Stomach (tissue), 8 donors: ENCODE measurements at regions not wholly inside any gene's neighbourhood (a gene's known extent, or its start where the extent isn't known, plus 50 kb on each side); places are given as distances from the start of the nearest gene placed in this dataset.

Experiments
- DNase-seq, 2 donors: peaks; one replicate each; pipeline versions ENCODE4 v3.0.0 to v3.0.0-alpha.2; 2013 to 2019
- H3K27ac ChIP-seq, 5 donors: fragments of 200-600 bp in 4 of 5; sonication (generic) in 4 of 5; one replicate each; pipeline ENCODE4 v1.5.1; 2013 to 2019; ENCODE audit warnings: mild to moderate bottlenecking in 1 of 5, moderate library complexity in 1 of 5
- H3K27me3 ChIP-seq, 3 donors: fragments of 200-600 bp; sonication (generic); one replicate each; pipeline ENCODE4 v1.5.1; 2017 to 2019; ENCODE audit warnings: mixed run types in 1 of 3
- H3K36me3 ChIP-seq, 4 donors: fragments of 200-600 bp; sonication (generic); 1 replicate in 3 of 4; 2 replicates in 1 of 4; pipeline ENCODE4 v1.5.1; 2016 to 2019
- H3K4me1 ChIP-seq, 4 donors: fragments of 200-600 bp; sonication (generic); one replicate each; pipeline ENCODE4 v1.5.1; 2016 to 2019
- H3K4me3 ChIP-seq, 4 donors: fragments of 200-600 bp; sonication (generic) in 3 of 4; one replicate each; pipeline ENCODE4 v1.5.1; 2016 to 2019; ENCODE audit warnings: mild to moderate bottlenecking in 1 of 4
- H3K9me3 ChIP-seq, 4 donors: fragments of 200-600 bp; sonication (generic); one replicate each; pipeline ENCODE4 v1.5.1; 2016 to 2019
- EP300 ChIP-seq: sonication (generic); formaldehyde crosslinking; IDR thresholded peaks from one replicate; pipeline ENCODE4 v1.6.1; 2017; ENCODE audit warnings: antibody characterized with exemption
- POLR2A ChIP-seq, 4 donors: fragments of 450-650 bp; IDR thresholded peaks; one replicate each; pipeline ENCODE4 v1.6.1; 2016; ENCODE audit warnings: antibody characterized with exemption in 4 of 4, control low read depth in 2 of 4, mild to moderate bottlenecking in 1 of 4, moderate library complexity in 1 of 4
- POLR2AphosphoS5 ChIP-seq, 3 donors: sonication (generic); formaldehyde crosslinking; IDR thresholded peaks; one replicate each; pipeline ENCODE4 v1.6.1; 2016; ENCODE audit warnings: antibody characterized with exemption in 3 of 3
- WGBS, 5 donors: extraction: QIAGEN DNeasy Blood & Tissue Kit in 3 of 5; methylation state at CpG; one replicate each; pipeline versions ENCODE4 v1.1.5 to v1.1.7; 2013 to 2018; 5-methylcytosine and 5-hydroxymethylcytosine counted together
- intact Hi-C: fragments of 100-400 bp; cut with DNase I; formaldehyde crosslinking; loops from one replicate; pipeline ENCODE4 v1.15.1; 2023; ENCODE audit warnings: low total_unique reads
- TF ChIP-seq, protein P1 (sequence below), 7 experiments: fragments of 450-650 bp in 4 of 7; fragments of 200-600 bp in 3 of 7; sonication (generic) in 3 of 7; IDR thresholded peaks; one replicate each; pipeline ENCODE4 v1.5.1; 2016 to 2019; ENCODE audit warnings: antibody characterized with exemption in 7 of 7, control low read depth in 2 of 7, mild to moderate bottlenecking in 1 of 7
- donor health status: healthy with polysubstance abuse.
- donor health status: Bipolar disorder and iron deficiency.
- donor health status: healthy.

DNA sequence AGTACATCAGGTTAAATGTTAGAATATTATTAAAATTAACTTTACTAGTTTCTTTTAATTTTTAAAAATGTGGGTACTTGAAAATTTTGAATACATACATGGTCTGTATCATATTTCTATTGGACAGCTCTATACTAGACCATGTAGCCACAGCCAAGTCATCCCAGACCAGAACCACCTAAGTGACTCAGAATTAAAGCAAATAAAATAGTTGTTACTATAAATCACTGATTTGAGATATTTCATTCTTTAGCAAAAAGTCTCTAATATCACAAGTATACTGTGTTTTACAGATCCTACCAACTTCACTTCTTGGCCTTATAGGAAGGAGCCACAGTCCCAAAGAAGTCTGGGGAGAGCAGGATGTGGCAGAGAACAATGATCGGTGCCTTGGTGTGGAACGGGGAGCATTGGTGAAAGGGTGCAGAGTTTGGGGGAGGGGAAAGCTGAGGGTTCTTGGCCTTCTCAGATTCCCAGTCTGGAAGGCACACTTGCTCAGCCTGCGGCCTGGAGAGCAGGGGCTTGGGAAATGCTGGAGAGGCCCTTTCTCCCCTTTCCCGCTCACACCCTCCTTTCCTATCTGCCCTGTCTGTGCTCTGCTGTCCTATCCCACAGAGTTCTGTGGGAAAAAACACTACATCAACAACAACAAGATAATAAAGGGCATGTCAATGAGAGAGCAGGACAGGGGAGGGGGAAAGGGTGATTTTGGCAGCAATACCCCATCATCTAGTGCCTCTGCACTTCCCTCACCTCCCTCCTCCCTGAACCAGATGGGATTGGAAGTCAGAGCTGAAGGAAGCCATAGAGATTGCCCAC lies 122.1 kb downstream of the NGF start:
- no peak overlapping the region for H3K27ac ChIP-seq
- no peaks in the 10 kb centered on the region for H3K36me3 ChIP-seq
- intact Hi-C loops: no loop called here
- H3K9me3 ChIP-seq: no peaks in the 10 kb centered on the region
- no peak for TF ChIP-seq POLR2A (IDR thresholded peaks at IDR 0.05)
- TF ChIP-seq EP300: no peak
- no peak for TF ChIP-seq POLR2AphosphoS5 (IDR thresholded peaks at IDR 0.05)
- TF ChIP-seq, protein P1, sequence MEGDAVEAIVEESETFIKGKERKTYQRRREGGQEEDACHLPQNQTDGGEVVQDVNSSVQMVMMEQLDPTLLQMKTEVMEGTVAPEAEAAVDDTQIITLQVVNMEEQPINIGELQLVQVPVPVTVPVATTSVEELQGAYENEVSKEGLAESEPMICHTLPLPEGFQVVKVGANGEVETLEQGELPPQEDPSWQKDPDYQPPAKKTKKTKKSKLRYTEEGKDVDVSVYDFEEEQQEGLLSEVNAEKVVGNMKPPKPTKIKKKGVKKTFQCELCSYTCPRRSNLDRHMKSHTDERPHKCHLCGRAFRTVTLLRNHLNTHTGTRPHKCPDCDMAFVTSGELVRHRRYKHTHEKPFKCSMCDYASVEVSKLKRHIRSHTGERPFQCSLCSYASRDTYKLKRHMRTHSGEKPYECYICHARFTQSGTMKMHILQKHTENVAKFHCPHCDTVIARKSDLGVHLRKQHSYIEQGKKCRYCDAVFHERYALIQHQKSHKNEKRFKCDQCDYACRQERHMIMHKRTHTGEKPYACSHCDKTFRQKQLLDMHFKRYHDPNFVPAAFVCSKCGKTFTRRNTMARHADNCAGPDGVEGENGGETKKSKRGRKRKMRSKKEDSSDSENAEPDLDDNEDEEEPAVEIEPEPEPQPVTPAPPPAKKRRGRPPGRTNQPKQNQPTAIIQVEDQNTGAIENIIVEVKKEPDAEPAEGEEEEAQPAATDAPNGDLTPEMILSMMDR (IDR thresholded peaks at IDR 0.05): no peak
- no peak overlapping the region for H3K4me3 ChIP-seq
- H3K27me3 ChIP-seq: no peaks in the 10 kb centered on the region
- 94 to 96% (median 95%) methylated on average over 4 of the region's 4 CpGs for WGBS, 5 donors
- DNase-seq: no peak
- no peaks in the 10 kb centered on the region for H3K4me1 ChIP-seq

DNA sequence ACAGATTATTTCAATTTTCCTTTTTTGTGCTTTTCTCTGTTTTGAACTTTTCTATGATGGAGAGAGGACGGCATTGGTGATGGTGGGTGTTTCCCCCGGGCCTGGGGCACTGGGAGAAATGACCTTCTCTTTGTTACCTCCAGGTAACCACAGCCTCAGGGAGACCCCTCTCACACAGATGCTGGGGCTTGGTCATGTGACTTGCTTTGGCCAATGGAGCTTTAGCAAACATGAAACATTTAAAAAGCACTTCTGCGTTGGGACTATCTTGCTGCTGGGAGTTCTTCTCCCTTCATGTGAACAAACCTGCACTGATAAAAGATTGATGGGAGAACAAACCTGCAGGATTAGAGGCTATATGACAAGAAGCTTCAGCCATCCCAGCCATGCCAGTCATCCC lies 122.9 kb downstream of the NGF start:
- intact Hi-C loops: no loop called here
- no peak for DNase-seq
- H3K4me3 ChIP-seq: no peak overlapping the region
- 83 to 95% (median 93%) methylated on average over 3 of the region's 3 CpGs for WGBS, 5 donors
- H3K4me1 ChIP-seq: no peaks in the 10 kb centered on the region
- H3K36me3 ChIP-seq: no peaks in the 10 kb centered on the region
- no peaks in the 10 kb centered on the region for H3K9me3 ChIP-seq
- TF ChIP-seq POLR2AphosphoS5 (IDR thresholded peaks at IDR 0.05) (no peak), POLR2A (IDR thresholded peaks at IDR 0.05) (no peak), EP300 (no peak)
- TF ChIP-seq, protein P1 (IDR thresholded peaks at IDR 0.05): no peak
- H3K27me3 ChIP-seq: no peaks in the 10 kb centered on the region
- H3K27ac ChIP-seq: no peak overlapping the region

DNA sequence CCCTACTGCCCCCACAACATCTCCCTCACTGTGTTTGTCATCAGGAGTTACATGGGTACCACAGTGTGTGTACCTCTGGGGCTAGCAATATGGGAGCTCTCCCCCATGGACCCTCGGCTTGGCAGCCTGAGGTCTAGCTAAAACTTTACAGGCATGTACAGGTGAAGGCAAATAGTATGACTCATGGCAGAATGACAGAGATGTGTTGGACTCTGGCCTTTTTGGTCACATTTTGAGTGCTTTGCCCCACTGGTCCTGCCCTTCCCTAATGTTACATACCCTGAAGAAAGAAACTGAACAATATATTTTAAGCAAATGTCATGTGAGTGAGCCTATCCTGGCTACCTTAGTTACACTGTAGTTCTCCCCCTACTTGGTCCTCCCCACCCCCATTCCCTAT lies 124.0 kb downstream of the NGF start:
- TF ChIP-seq POLR2A (IDR thresholded peaks at IDR 0.05) (no peak), EP300 (no peak), POLR2AphosphoS5 (IDR thresholded peaks at IDR 0.05) (no peak)
- TF ChIP-seq, protein P1 (IDR thresholded peaks at IDR 0.05): no peak
- DNase-seq: no peak
- no peaks in the 10 kb centered on the region for H3K9me3 ChIP-seq
- H3K27ac ChIP-seq: no peak overlapping the region
- WGBS, 5 donors: 54 to 89% (median 67%) methylated on average over 1 of the region's 1 CpG
- H3K27me3 ChIP-seq: no peaks in the 10 kb centered on the region
- intact Hi-C loops: no loop called here
- H3K4me3 ChIP-seq: no peak overlapping the region
- H3K36me3 ChIP-seq: no peaks in the 10 kb centered on the region
- no peaks in the 10 kb centered on the region for H3K4me1 ChIP-seq

DNA sequence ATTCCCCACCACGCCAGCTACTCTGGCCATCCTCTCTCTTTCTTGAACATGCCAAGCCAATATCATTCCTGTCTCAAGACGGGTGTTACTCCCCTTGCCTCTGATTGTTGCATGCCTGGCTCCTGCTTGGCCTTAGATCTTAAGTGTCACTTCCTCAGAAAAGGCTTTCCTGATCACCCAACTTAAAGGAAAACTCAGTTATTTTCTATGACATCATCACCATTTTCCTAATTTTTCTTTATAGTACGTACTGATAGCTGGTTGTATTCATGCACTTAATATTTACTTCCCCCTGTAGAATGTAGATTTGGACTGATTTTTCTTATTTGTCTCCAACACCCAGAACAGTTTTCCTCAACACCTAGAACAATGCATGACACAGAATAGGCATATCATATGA lies 123.8 kb upstream of the TSPAN2 start:
- intact Hi-C loops: no loop called here
- WGBS, 5 donors: 87 to 92% (median 92%) methylated on average over 3 of the region's 3 CpGs
- H3K9me3 ChIP-seq: no peaks in the 10 kb centered on the region
- no peak for DNase-seq
- H3K4me1 ChIP-seq: no peaks in the 10 kb centered on the region
- H3K27me3 ChIP-seq: no peaks in the 10 kb centered on the region
- TF ChIP-seq POLR2A (IDR thresholded peaks at IDR 0.05) (no peak), POLR2AphosphoS5 (IDR thresholded peaks at IDR 0.05) (no peak), EP300 (no peak)
- TF ChIP-seq, protein P1 (IDR thresholded peaks at IDR 0.05): no peak
- no peak overlapping the region for H3K27ac ChIP-seq
- no peak overlapping the region for H3K4me3 ChIP-seq
- no peaks in the 10 kb centered on the region for H3K36me3 ChIP-seq
